Cardiac muscle cell (in vitro differentiated cells and primary cell): ENCODE measurements at regions not wholly inside any gene's neighbourhood (a gene's known extent, or its start where the extent isn't known, plus 50 kb on each side); places are given as distances from the start of the nearest gene placed in this dataset.
"Not testable (repeated sequence)": the region's sequence is repeated elsewhere in the genome, so short reads cannot be mapped to it uniquely, and the experiment has no call there.

Source experiments
- DNase-seq, 2 donors: peaks; one replicate each; pipeline versions ENCODE4 v3.0.0 to v3.0.0-alpha.2; 2010 to 2017; ENCODE audit warnings: low read depth in 1 of 2, low spot score in 1 of 2
- H3K27ac ChIP-seq: fragments of 200-600 bp; sonication (generic); 2 replicates; pipeline ENCODE4 v1.5.1; 2016
- H3K27me3 ChIP-seq: fragments of 200-600 bp; sonication (generic); 2 replicates; pipeline ENCODE4 v1.6.0; 2016; ENCODE audit warnings: control low read depth
- H3K36me3 ChIP-seq: fragments of 200-600 bp; sonication (generic); 2 replicates; pipeline ENCODE4 v1.5.1; 2016; ENCODE audit warnings: control low read depth
- H3K4me1 ChIP-seq: fragments of 200-600 bp; sonication (generic); 2 replicates; pipeline ENCODE4 v1.8.1; 2017; ENCODE audit warnings: low read depth, mild to moderate bottlenecking, mixed run types
- H3K4me3 ChIP-seq: fragments of 200-600 bp; sonication (generic); 2 replicates; pipeline ENCODE4 v1.5.1; 2016; ENCODE audit warnings: mild to moderate bottlenecking
- H3K9me3 ChIP-seq: fragments of 200-600 bp; sonication (generic); 2 replicates; pipeline ENCODE4 v1.5.1; 2017; ENCODE audit warnings: low read depth, mild to moderate bottlenecking, control low read depth
- CTCF ChIP-seq: IDR thresholded peaks from 2 replicates; pipeline ENCODE4 v1.5.1; 2012; ENCODE audit warnings: low read depth, mild to moderate bottlenecking, low read length

GRCh38 chr16:29151317-29151716 is 166.5 kb downstream of the LAT start:
- H3K36me3 ChIP-seq: no peaks in the 10 kb centered on the region
- H3K4me1 ChIP-seq: peaks cover 5% of the 10 kb centered on the region
- H3K27me3 ChIP-seq: no peaks in the 10 kb centered on the region
- no peak for DNase-seq
- TF ChIP-seq CTCF: no peak
- no peak overlapping the region for H3K4me3 ChIP-seq
- no peak overlapping the region for H3K27ac ChIP-seq
- no peaks in the 10 kb centered on the region for H3K9me3 ChIP-seq

GRCh38 chr16:29149912-29150311 is 165.1 kb downstream of the LAT start:
- H3K36me3 ChIP-seq, H3K27me3 ChIP-seq, DNase-seq, H3K4me1 ChIP-seq, H3K4me3 ChIP-seq, H3K9me3 ChIP-seq, H3K27ac ChIP-seq: not testable (repeated sequence)

- H3K27ac ChIP-seq: no peak overlapping the region
- no peaks in the 10 kb centered on the region for H3K36me3 ChIP-seq
- peaks cover 5% of the 10 kb centered on the region for H3K4me1 ChIP-seq
- H3K9me3 ChIP-seq: no peaks in the 10 kb centered on the region
- no peak overlapping the region for H3K4me3 ChIP-seq
- no peaks in the 10 kb centered on the region for H3K27me3 ChIP-seq
- no peak for DNase-seq
- no peak for TF ChIP-seq CTCF
These were observed 164.0 kb downstream of the LAT start for GRCh38 chr16:29148867-29149272.

GRCh38 chr16:29148131-29148691 is 163.4 kb downstream of the LAT start:
- Histone ChIP-seq H3K36me3 (no peaks in the 10 kb centered on the region), H3K4me1 (peaks cover 1% of the 10 kb centered on the region)
- TF ChIP-seq CTCF: no peak

GRCh38 chr16:29147710-29148109 is 162.9 kb downstream of the LAT start:
- not testable (repeated sequence) for H3K27me3 ChIP-seq, H3K36me3 ChIP-seq, H3K27ac ChIP-seq, DNase-seq, H3K4me1 ChIP-seq, H3K4me3 ChIP-seq, H3K9me3 ChIP-seq

More at GRCh38 chr16:29148131-29148691, 163.4 kb downstream of the LAT start:
- Histone ChIP-seq H3K4me3 (no peak overlapping the region), H3K9me3 (no peaks in the 10 kb centered on the region), H3K27me3 (no peaks in the 10 kb centered on the region), H3K27ac (no peak overlapping the region)
- no peak for DNase-seq

GRCh38 chr16:29146808-29147643 is 162.2 kb downstream of the LAT start:
- not testable (repeated sequence) for H3K36me3 ChIP-seq

GRCh38 chr16:29146266-29146665 is 161.4 kb downstream of the LAT start:
- H3K9me3 ChIP-seq: no peaks in the 10 kb centered on the region
- H3K27me3 ChIP-seq: no peaks in the 10 kb centered on the region
- H3K36me3 ChIP-seq: no peaks in the 10 kb centered on the region
- H3K4me3 ChIP-seq: no peak overlapping the region
- no peaks in the 10 kb centered on the region for H3K4me1 ChIP-seq
- no peak for TF ChIP-seq CTCF
- no peak overlapping the region for H3K27ac ChIP-seq
- DNase-seq: no peak

More at GRCh38 chr16:29146808-29147643, 162.2 kb downstream of the LAT start:
- not testable (repeated sequence) for H3K4me1 ChIP-seq, H3K9me3 ChIP-seq, H3K27ac ChIP-seq, H3K27me3 ChIP-seq, H3K4me3 ChIP-seq, DNase-seq

GRCh38 chr16:29145486-29146225 is 160.8 kb downstream of the LAT start:
- DNase-seq, H3K27ac ChIP-seq, H3K4me3 ChIP-seq, H3K4me1 ChIP-seq, H3K36me3 ChIP-seq, H3K9me3 ChIP-seq, H3K27me3 ChIP-seq: not testable (repeated sequence)

- not testable (repeated sequence) for H3K27me3 ChIP-seq, H3K27ac ChIP-seq, DNase-seq, H3K9me3 ChIP-seq, H3K4me1 ChIP-seq, H3K36me3 ChIP-seq, H3K4me3 ChIP-seq
These were observed 160.2 kb downstream of the LAT start for GRCh38 chr16:29145086-29145485.

- H3K4me3 ChIP-seq, H3K27ac ChIP-seq, H3K4me1 ChIP-seq, H3K36me3 ChIP-seq, H3K9me3 ChIP-seq, H3K27me3 ChIP-seq, DNase-seq: not testable (repeated sequence)
These were observed 159.8 kb downstream of the LAT start for GRCh38 chr16:29144669-29145062.
